DMS53 treated with DMSO at 0.1 percent for 48 hours (cell line): ENCODE measurements at regions not wholly inside any gene's neighbourhood (a gene's known extent, or its start where the extent isn't known, plus 50 kb on each side); places are given as distances from the start of the nearest gene placed in this dataset.

Experiments used
- DNase-seq: peaks from one replicate; lab custom pipeline; 2025; ENCODE audit not compliant: unreplicated experiment; lab: John Stamatoyannopoulos, UW

- no peak for DNase-seq
These were observed 601.9 kb downstream of the SEMA5A start for GRCh38 chr5:8944005-8944404.

GRCh38 chr5:8945972-8946371, 599.9 kb downstream of the SEMA5A start:
- no peak for DNase-seq

- no peak for DNase-seq
These were observed 596.0 kb downstream of the SEMA5A start for GRCh38 chr5:8949908-8950307.

GRCh38 chr5:8952147-8952546, 593.7 kb downstream of the SEMA5A start:
- DNase-seq = no peak

- DNase-seq = no peak
These were observed 592.9 kb downstream of the SEMA5A start for GRCh38 chr5:8953016-8953415.

- no peak for DNase-seq
These were observed 591.9 kb downstream of the SEMA5A start for GRCh38 chr5:8953911-8954438.

- DNase-seq = no peak
These were observed 591.1 kb downstream of the SEMA5A start for GRCh38 chr5:8954801-8955200.

- DNase-seq = no peak
These were observed 589.2 kb downstream of the SEMA5A start for GRCh38 chr5:8956659-8957058.

- no peak for DNase-seq
These were observed 587.3 kb downstream of the SEMA5A start for GRCh38 chr5:8958602-8959001.

GRCh38 chr5:8961219-8961618, 584.7 kb downstream of the SEMA5A start:
- DNase-seq = no peak

GRCh38 chr5:8961956-8962355, 583.9 kb downstream of the SEMA5A start:
- no peak for DNase-seq

- no peak for DNase-seq
These were observed 564.9 kb downstream of the SEMA5A start for GRCh38 chr5:8981016-8981415.

- no peak for DNase-seq
These were observed 564.4 kb downstream of the SEMA5A start for GRCh38 chr5:8981496-8981895.

- no peak for DNase-seq
These were observed 561.5 kb downstream of the SEMA5A start for GRCh38 chr5:8984386-8984785.
